Mesendoderm (in vitro differentiated cells): ENCODE measurements at regions not wholly inside any gene's neighbourhood (a gene's known extent, or its start where the extent isn't known, plus 50 kb on each side); places are given as distances from the start of the nearest gene placed in this dataset.

Experiments
- DNase-seq: peaks from one replicate; pipeline ENCODE4 v3.0.0; 2013
- H2AK5ac ChIP-seq: 2 replicates; pipeline ENCODE4 v1.6.1; 2013; ENCODE audit warnings: low read length, inconsistent platforms
- H2BK120ac ChIP-seq: 2 replicates; pipeline ENCODE4 v1.6.1; 2013; ENCODE audit warnings: low read depth, mild to moderate bottlenecking, low read length, moderate library complexity, mixed read lengths
- H2BK15ac ChIP-seq: replicated peaks from 2 replicates; pipeline ENCODE4 v1.6.1; 2013; ENCODE audit warnings: low read depth, mild to moderate bottlenecking, moderate library complexity
- H2BK5ac ChIP-seq: 2 replicates; pipeline ENCODE4 v1.6.1; 2013; ENCODE audit warnings: low read length, inconsistent platforms
- H3K18ac ChIP-seq: 2 replicates; pipeline ENCODE4 v1.6.1; 2013; ENCODE audit warnings: mild to moderate bottlenecking, low read length, mixed read lengths
- H3K23ac ChIP-seq: one replicate; pipeline ENCODE4 v1.6.1; 2013; ENCODE audit warnings: low read length
- H3K27ac ChIP-seq: 2 replicates; pipeline ENCODE4 v1.5.1; 2013; ENCODE audit warnings: low read depth, mild to moderate bottlenecking, inconsistent platforms, low read length, moderate library complexity
- H3K27me3 ChIP-seq: 2 replicates; pipeline ENCODE4 v1.6.1; 2013; ENCODE audit warnings: low read length, control low read depth, mild to moderate bottlenecking, inconsistent platforms; ENCODE audit not compliant: insufficient read depth, poor library complexity
- H3K36me3 ChIP-seq: 2 replicates; pipeline ENCODE4 v1.6.1; 2013; ENCODE audit warnings: low read length, inconsistent platforms; ENCODE audit not compliant: control insufficient read depth, insufficient read depth
- H3K4ac ChIP-seq: one replicate; pipeline ENCODE4 v1.6.1; 2013; ENCODE audit warnings: low read depth, mild to moderate bottlenecking, low read length, moderate library complexity
- H3K4me1 ChIP-seq: 2 replicates; pipeline ENCODE4 v1.6.1; 2013; ENCODE audit warnings: low read depth, low read length, inconsistent platforms; ENCODE audit not compliant: control insufficient read depth
- H3K4me2 ChIP-seq: 2 replicates; pipeline ENCODE4 v1.6.1; 2013; ENCODE audit warnings: low read length
- H3K4me3 ChIP-seq: 2 replicates; pipeline ENCODE4 v1.5.1; 2013; ENCODE audit warnings: mild to moderate bottlenecking, low read length
- H3K56ac ChIP-seq: one replicate; pipeline ENCODE4 v1.6.1; 2013; ENCODE audit warnings: low read length
- H3K79me1 ChIP-seq: 2 replicates; pipeline ENCODE4 v1.6.1; 2013; ENCODE audit warnings: low read length, inconsistent platforms
- H3K79me2 ChIP-seq: 2 replicates; pipeline ENCODE4 v1.6.1; 2013; ENCODE audit warnings: mild to moderate bottlenecking, low read length; ENCODE audit not compliant: control insufficient read depth, insufficient read depth
- H3K9ac ChIP-seq: 2 replicates; pipeline ENCODE4 v1.6.1; 2013; ENCODE audit warnings: low read length, inconsistent platforms
- H4K5ac ChIP-seq: one replicate; pipeline ENCODE4 v1.6.1; 2013; ENCODE audit warnings: low read length
- H4K8ac ChIP-seq: one replicate; pipeline ENCODE4 v1.6.1; 2013; ENCODE audit warnings: low read depth, mild to moderate bottlenecking, control low read depth, low read length, moderate library complexity
- WGBS: extraction: QIAGEN DNeasy Blood & Tissue Kit; methylation state at CpG from one replicate; pipeline ENCODE4 v1.1.7; 2013; ENCODE audit warnings: low lambda C conversion rate, missing lambda C conversion rate; ENCODE audit not compliant: insufficient coverage; ENCODE audit errors: extremely low coverage; 5-methylcytosine and 5-hydroxymethylcytosine counted together

GRCh38 chr11:130668751-130669150 is 220.3 kb downstream of the ADAMTS15 start:
- Histone ChIP-seq H3K4me1 (no peaks in the 10 kb centered on the region), H2BK5ac (no peak overlapping the region), H2BK120ac (no peak overlapping the region), H3K9ac (no peak overlapping the region), H2BK15ac (no peak overlapping the region), H4K5ac (no peak overlapping the region), H3K4me3 (no peak overlapping the region), H3K4ac (no peak overlapping the region), H2AK5ac (no peak overlapping the region), H4K8ac (no peak overlapping the region), H3K36me3 (no peaks in the 10 kb centered on the region), H3K23ac (no peak overlapping the region), H3K79me1 (no peaks in the 10 kb centered on the region), H3K18ac (no peak overlapping the region), H3K4me2 (no peak overlapping the region), H3K79me2 (no peaks in the 10 kb centered on the region), H3K27me3 (no peaks in the 10 kb centered on the region), H3K27ac (no peak overlapping the region), H3K56ac (no peak overlapping the region)
- WGBS, result no CpG with 5 or more reads among the region's 2 CpGs
- DNase-seq, result no peak

DNA sequence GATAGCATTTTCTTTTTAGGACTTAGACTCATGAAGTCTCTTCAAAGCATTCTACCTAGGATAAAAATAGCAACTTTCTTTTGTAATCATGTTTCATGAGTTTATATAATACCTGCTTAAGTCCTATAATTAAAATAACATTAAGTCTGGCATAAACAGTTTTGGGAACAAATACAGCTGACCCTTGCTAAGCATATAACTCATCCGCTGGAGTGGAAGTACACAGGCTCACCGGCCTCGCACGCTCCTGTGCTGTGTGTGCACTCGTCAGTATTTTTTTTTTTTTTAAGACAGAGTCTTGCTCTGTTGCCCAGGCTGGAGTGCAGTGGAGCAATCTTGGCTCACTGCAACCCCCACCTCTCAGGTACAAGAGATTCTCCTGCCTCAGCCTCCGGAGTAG is 221.8 kb downstream of the ADAMTS15 start:
- H4K8ac ChIP-seq, result no peak overlapping the region
- no peak overlapping the region for H3K4me3 ChIP-seq
- no peaks in the 10 kb centered on the region for H3K27me3 ChIP-seq
- H2BK120ac ChIP-seq, result no peak overlapping the region
- no peak overlapping the region for H2BK5ac ChIP-seq
- no peak overlapping the region for H3K56ac ChIP-seq
- no peak overlapping the region for H3K23ac ChIP-seq
- H3K9ac ChIP-seq, result no peak overlapping the region
- H3K4me2 ChIP-seq, result no peak overlapping the region
- H4K5ac ChIP-seq, result no peak overlapping the region
- no peaks in the 10 kb centered on the region for H3K79me2 ChIP-seq
- H2AK5ac ChIP-seq, result no peak overlapping the region
- no peak for DNase-seq
- H3K27ac ChIP-seq, result no peak overlapping the region
- H3K36me3 ChIP-seq, result no peaks in the 10 kb centered on the region
- no peaks in the 10 kb centered on the region for H3K79me1 ChIP-seq
- no peak overlapping the region for H3K4ac ChIP-seq
- H3K18ac ChIP-seq, result no peak overlapping the region
- no peaks in the 10 kb centered on the region for H3K4me1 ChIP-seq
- no CpG with 5 or more reads among the region's 6 CpGs for WGBS
- H2BK15ac ChIP-seq, result no peak overlapping the region

GRCh38 chr11:130671801-130672700 is 223.6 kb downstream of the ADAMTS15 start:
- Histone ChIP-seq H3K4me2 (no peak overlapping the region), H3K27ac (no peak overlapping the region), H3K18ac (no peak overlapping the region), H3K36me3 (no peaks in the 10 kb centered on the region), H3K79me2 (no peaks in the 10 kb centered on the region), H3K4ac (no peak overlapping the region), H2BK15ac (no peak overlapping the region), H3K79me1 (no peaks in the 10 kb centered on the region), H3K9ac (no peak overlapping the region), H2AK5ac (no peak overlapping the region), H4K8ac (no peak overlapping the region), H2BK5ac (no peak overlapping the region), H3K27me3 (no peaks in the 10 kb centered on the region), H3K4me3 (no peak overlapping the region), H4K5ac (no peak overlapping the region), H3K4me1 (no peaks in the 10 kb centered on the region), H3K23ac (no peak overlapping the region), H2BK120ac (no peak overlapping the region), H3K56ac (no peak overlapping the region)
- no CpG with 5 or more reads among the region's 14 CpGs for WGBS
- peak; percentile 69 for DNase-seq

- H3K9ac ChIP-seq, result no peak overlapping the region
- no peak for DNase-seq
- no peak overlapping the region for H4K8ac ChIP-seq
- peaks cover 1% of the 10 kb centered on the region for H3K4me1 ChIP-seq
- H4K5ac ChIP-seq, result no peak overlapping the region
- no peak overlapping the region for H2BK120ac ChIP-seq
- H3K79me2 ChIP-seq, result no peaks in the 10 kb centered on the region
- no peaks in the 10 kb centered on the region for H3K27me3 ChIP-seq
- H3K56ac ChIP-seq, result no peak overlapping the region
- no peak overlapping the region for H3K18ac ChIP-seq
- H3K36me3 ChIP-seq, result no peaks in the 10 kb centered on the region
- no peak overlapping the region for H2BK15ac ChIP-seq
- H3K79me1 ChIP-seq, result no peaks in the 10 kb centered on the region
- H3K4ac ChIP-seq, result no peak overlapping the region
- no peak overlapping the region for H3K23ac ChIP-seq
- no peak overlapping the region for H3K4me3 ChIP-seq
- no peak overlapping the region for H2BK5ac ChIP-seq
- H2AK5ac ChIP-seq, result no peak overlapping the region
- no CpG with 5 or more reads among the region's 5 CpGs for WGBS
- no peak overlapping the region for H3K4me2 ChIP-seq
- H3K27ac ChIP-seq, result no peak overlapping the region
Observed at GRCh38 chr11:130672911-130673310, 224.5 kb downstream of the ADAMTS15 start.

DNA sequence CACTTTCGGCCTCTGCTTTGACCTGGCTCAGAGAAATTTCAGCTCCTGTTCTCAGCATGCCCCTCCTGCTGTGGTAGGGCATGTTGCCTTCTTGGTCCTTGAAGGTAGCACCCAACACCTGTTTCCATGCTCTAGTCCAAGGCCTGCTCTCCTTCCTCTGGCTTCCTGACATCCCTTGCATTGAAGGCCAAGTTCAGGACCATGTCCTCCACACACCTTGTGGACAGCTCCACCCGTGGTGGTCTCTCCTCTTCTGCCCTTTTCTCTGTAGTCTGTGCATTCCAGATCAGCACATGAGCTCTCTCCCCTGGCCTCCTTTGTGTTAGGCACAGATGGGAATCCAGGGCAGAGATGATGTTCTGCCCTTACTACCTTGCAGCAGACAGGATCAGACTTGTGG is 225.3 kb downstream of the ADAMTS15 start:
- H2BK15ac ChIP-seq, result no peak overlapping the region
- no peak overlapping the region for H2BK5ac ChIP-seq
- no peak overlapping the region for H4K8ac ChIP-seq
- no peak overlapping the region for H3K9ac ChIP-seq
- no CpG with 5 or more reads among the region's 2 CpGs for WGBS
- no peak overlapping the region for H3K4me2 ChIP-seq
- H3K36me3 ChIP-seq, result no peaks in the 10 kb centered on the region
- H3K56ac ChIP-seq, result no peak overlapping the region
- no peak overlapping the region for H3K4ac ChIP-seq
- H3K79me1 ChIP-seq, result no peaks in the 10 kb centered on the region
- peak overlapping the region; percentile 14 for H2AK5ac ChIP-seq
- H3K27ac ChIP-seq, result no peak overlapping the region
- H3K4me1 ChIP-seq, result peaks cover 1% of the 10 kb centered on the region
- peak; percentile 45 for DNase-seq
- H3K27me3 ChIP-seq, result no peaks in the 10 kb centered on the region
- no peak overlapping the region for H2BK120ac ChIP-seq
- no peak overlapping the region for H4K5ac ChIP-seq
- no peak overlapping the region for H3K18ac ChIP-seq
- no peaks in the 10 kb centered on the region for H3K79me2 ChIP-seq
- no peak overlapping the region for H3K4me3 ChIP-seq
- no peak overlapping the region for H3K23ac ChIP-seq
